A549 (cell line): ENCODE measurements at regions not wholly inside any gene's neighbourhood (a gene's known extent, or its start where the extent isn't known, plus 50 kb on each side); places are given as distances from the start of the nearest gene placed in this dataset.

Experiments used
- ATAC-seq, 2 experiments: fragments of 200-7000 bp in 1 of 2; fragments of >200 bp in 1 of 2; cut with Nextera tagmentation in 1 of 2; cut with Tn5 transposase in 1 of 2; 3 replicates each; pipeline versions ENCODE4 v1.8.0 to v1.9.1; 2018 to 2020; ENCODE audit warnings: mild to moderate bottlenecking in 1 of 2, moderate library complexity in 1 of 2
- CTCF ChIA-PET: fragments of 300-600 bp; sonication (Branson Sonifier 250); formaldehyde crosslinking; extraction: SDS; loops from one replicate; lab custom pipeline; 2021; ENCODE audit warnings: antibody characterized with exemption, inconsistent platforms; lab: Yijun Ruan, JAX
- POLR2A ChIA-PET: fragments of 350-600 bp; formaldehyde crosslinking; extraction: SDS; loops from one replicate; lab custom pipeline; 2021; ENCODE audit warnings: antibody characterized with exemption, inconsistent platforms; lab: Yijun Ruan, JAX
- DNase-seq, 2 experiments: peaks; one replicate each; pipeline versions ENCODE4 v3.0.0 to v3.0.0-alpha.2; 2011 to 2016; ENCODE audit warnings: low read depth in 1 of 2, low spot score in 1 of 2
- FAIRE-seq: peaks from 2 replicates; lab custom pipeline; 2011; peaks lifted over from hg19 to GRCh38; lab: Jason Lieb, UNC
- H3K27ac ChIP-seq, 2 experiments: fragments of >200 bp; sonication (Bioruptor Twin); formaldehyde crosslinking; 3 replicates each; pipeline ENCODE4 v1.5.1; 2016 to 2017
- H3K4me1 ChIP-seq: fragments of >200 bp; sonication (Bioruptor Twin); formaldehyde crosslinking; 3 replicates; pipeline ENCODE4 v1.6.1; 2016
- H3K4me2 ChIP-seq: fragments of >200 bp; sonication (Bioruptor Twin); formaldehyde crosslinking; 3 replicates; pipeline ENCODE4 v1.6.1; 2016
- H3K4me3 ChIP-seq: fragments of >200 bp; sonication (Bioruptor Twin); formaldehyde crosslinking; 3 replicates; pipeline ENCODE4 v1.5.1; 2016
- H3K9me3 ChIP-seq: fragments of >200 bp; sonication (Bioruptor Twin); formaldehyde crosslinking; 3 replicates; pipeline ENCODE4 v1.6.1; 2016
- BCL3 ChIP-seq: fragments of >200 bp; sonication (Bioruptor Twin); formaldehyde crosslinking; IDR thresholded peaks from 3 replicates; pipeline ENCODE4 v1.6.1; 2016
- CBX8 ChIP-seq: fragments of 200-600 bp; sonication (generic); IDR thresholded peaks from 2 replicates; pipeline ENCODE4 v1.6.1; 2016
- ELK1 ChIP-seq: fragments of 150-350 bp; IDR thresholded peaks from 2 replicates; pipeline ENCODE4 v1.6.1; 2014; ENCODE audit warnings: low read depth, mild to moderate bottlenecking, low read length
- EP300 ChIP-seq, 2 experiments: fragments of >200 bp; sonication (Bioruptor Twin); formaldehyde crosslinking; IDR thresholded peaks; 2 replicates in 1 of 2; 3 replicates in 1 of 2; pipeline ENCODE4 v1.6.1; 2016 to 2017
- ESRRA ChIP-seq: fragments of 150-350 bp; IDR thresholded peaks from 2 replicates; pipeline ENCODE4 v1.6.1; 2014; ENCODE audit warnings: mild to moderate bottlenecking, low read length, borderline replicate concordance
- FOSL2 ChIP-seq, 2 experiments: fragments of 450-650 bp in 1 of 2; fragments of >200 bp in 1 of 2; sonication (Bioruptor Twin) in 1 of 2; formaldehyde crosslinking; IDR thresholded peaks; 2 replicates each; pipeline versions ENCODE4 v1.5.0 to v1.6.1; 2016 to 2020; ENCODE audit warnings: mild to moderate bottlenecking in 1 of 2, moderate library complexity in 1 of 2
- FOXS1 ChIP-seq: fragments of 250-450 bp; sonication (Bioruptor Pico); IDR thresholded peaks from 2 replicates; pipeline ENCODE4 v1.5.0; 2020; ENCODE audit warnings: mild to moderate bottlenecking, moderate library complexity
- HEYL ChIP-seq: fragments of 250-450 bp; sonication (Bioruptor Pico); IDR thresholded peaks from 2 replicates; pipeline ENCODE4 v1.8.0; 2021; ENCODE audit warnings: mild to moderate bottlenecking, moderate library complexity
- HOXB5 ChIP-seq: fragments of 250-450 bp; sonication (Bioruptor Pico); IDR thresholded peaks from 2 replicates; pipeline ENCODE4 v1.5.0; 2020; ENCODE audit warnings: mild to moderate bottlenecking, moderate library complexity
- JUNB ChIP-seq: fragments of >200 bp; sonication (Bioruptor Twin); formaldehyde crosslinking; IDR thresholded peaks from 2 replicates; pipeline ENCODE4 v1.6.1; 2016
- KDM1A ChIP-seq: fragments of 200-600 bp; sonication (generic); IDR thresholded peaks from 2 replicates; pipeline ENCODE4 v1.6.1; 2016; ENCODE audit warnings: low read depth, mild to moderate bottlenecking
- KDM5A ChIP-seq: fragments of 200-600 bp; sonication (generic); IDR thresholded peaks from 2 replicates; pipeline ENCODE4 v1.6.1; 2016; ENCODE audit warnings: antibody characterized with exemption, mild to moderate bottlenecking
- MAZ ChIP-seq: fragments of 150-350 bp; IDR thresholded peaks from 2 replicates; pipeline ENCODE4 v1.6.1; 2014; ENCODE audit warnings: antibody characterized with exemption, low read depth, low read length, borderline replicate concordance
- NR3C1 ChIP-seq: fragments of >200 bp; sonication (Bioruptor Twin); formaldehyde crosslinking; IDR thresholded peaks from 3 replicates; pipeline ENCODE4 v1.6.1; 2017
- POLR2AphosphoS2 ChIP-seq: conservative IDR thresholded peaks from 2 replicates; pipeline ENCODE4 v1.6.1; 2012; ENCODE audit warnings: low read length, improper control_type of control experiment, inconsistent platforms
- RARB ChIP-seq: fragments of 250-450 bp; sonication (Bioruptor Pico); IDR thresholded peaks from 2 replicates; pipeline ENCODE4 v1.8.0; 2021; ENCODE audit warnings: mild to moderate bottlenecking, moderate library complexity
- SREBF2 ChIP-seq: fragments of 450-650 bp; IDR thresholded peaks from 2 replicates; pipeline ENCODE4 v1.6.1; 2014; ENCODE audit warnings: mild to moderate bottlenecking, moderate library complexity
- TP53 ChIP-seq: fragments of 250-450 bp; sonication (Bioruptor Pico); IDR thresholded peaks from 2 replicates; pipeline ENCODE4 v1.5.0; 2021; ENCODE audit warnings: mild to moderate bottlenecking, moderate library complexity
- ZFP36 ChIP-seq: fragments of 450-650 bp; IDR thresholded peaks from 2 replicates; pipeline ENCODE4 v1.6.1; 2014; ENCODE audit warnings: borderline replicate concordance; ENCODE audit not compliant: partially characterized antibody
- WGBS: methylation state at CpG from one replicate; pipeline ENCODE4 v1.1.6; 2017; ENCODE audit errors: missing lambda C conversion rate; 5-methylcytosine and 5-hydroxymethylcytosine counted together
- TF ChIP-seq, protein P1 (sequence below): IDR thresholded peaks from 2 replicates; pipeline ENCODE4 v1.6.1; 2012; ENCODE audit warnings: low read depth, borderline replicate concordance
- TF ChIP-seq, protein P2 (sequence below): fragments of >200 bp; sonication (Bioruptor Twin); formaldehyde crosslinking; IDR thresholded peaks from 2 replicates; pipeline ENCODE4 v1.6.1; 2016
- TF ChIP-seq, protein P3 (sequence below): IDR thresholded peaks from 2 replicates; pipeline ENCODE4 v1.6.1; 2012

DNA sequence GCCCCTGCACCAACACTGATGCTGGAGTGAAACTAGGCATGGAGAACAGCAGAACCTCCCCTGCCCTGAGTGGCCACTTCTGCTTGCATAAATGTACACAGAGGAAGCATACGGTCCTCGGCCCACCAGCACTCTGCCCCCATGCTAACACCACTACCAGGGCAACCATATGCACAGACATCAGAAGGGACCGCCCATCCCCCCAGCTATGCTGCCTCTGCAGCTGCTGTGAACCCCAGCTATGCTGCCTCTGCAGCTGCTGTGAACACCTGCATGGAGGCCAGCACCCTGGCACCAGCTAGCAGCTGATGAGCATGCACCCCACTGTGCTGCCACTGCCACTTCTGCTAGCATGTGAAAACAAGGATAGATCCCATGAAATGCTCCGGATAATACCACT is 250.3 kb downstream of the TUSC1 start (continued):
- no peak for TF ChIP-seq ELK1
- TF ChIP-seq, protein P1, sequence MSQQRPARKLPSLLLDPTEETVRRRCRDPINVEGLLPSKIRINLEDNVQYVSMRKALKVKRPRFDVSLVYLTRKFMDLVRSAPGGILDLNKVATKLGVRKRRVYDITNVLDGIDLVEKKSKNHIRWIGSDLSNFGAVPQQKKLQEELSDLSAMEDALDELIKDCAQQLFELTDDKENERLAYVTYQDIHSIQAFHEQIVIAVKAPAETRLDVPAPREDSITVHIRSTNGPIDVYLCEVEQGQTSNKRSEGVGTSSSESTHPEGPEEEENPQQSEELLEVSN = no peak

DNA sequence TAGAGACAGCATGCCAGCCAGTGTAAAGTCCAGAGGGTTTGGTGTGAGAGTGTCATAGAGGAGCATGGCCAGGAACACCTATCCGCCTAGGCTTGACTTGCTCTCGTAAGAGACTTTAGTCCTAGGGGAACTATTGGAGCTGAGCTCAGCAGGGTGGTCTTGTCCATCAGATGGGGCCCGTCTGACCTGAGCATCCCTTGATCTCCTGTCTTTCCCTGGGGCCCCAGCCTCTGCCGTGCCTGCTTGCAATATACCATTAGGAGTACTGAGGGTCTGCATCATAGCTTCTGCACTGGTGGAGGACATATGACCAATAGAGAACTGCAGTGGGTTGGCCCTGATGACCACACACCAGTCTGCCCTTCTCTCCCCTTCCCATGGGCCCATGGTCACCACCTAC is 251.0 kb downstream of the TUSC1 start:
- no peak for ATAC-seq
- WGBS = 4% methylated on average over 2 of the region's 4 CpGs

GRCh38 chr9:25421560-25421959 is 256.7 kb downstream of the TUSC1 start:
- no peak overlapping the region for H3K4me2 ChIP-seq
- no peaks in the 10 kb centered on the region for H3K9me3 ChIP-seq
- ATAC-seq (no peak), DNase-seq (no peak), FAIRE-seq (no peak)
- 0% methylated on average over 1 of the region's 1 CpG for WGBS
- H3K4me3 ChIP-seq = no peak overlapping the region
- POLR2A ChIA-PET = no interaction called here
- no peaks in the 10 kb centered on the region for H3K4me1 ChIP-seq
- CTCF ChIA-PET = no interaction called here
- H3K27ac ChIP-seq = no peak overlapping the region
- TF ChIP-seq HEYL (no peak), FOXS1 (CRISPR knock-in tag) (no peak), RARB (CRISPR knock-in tag) (no peak), CBX8 (no peak), TP53 (CRISPR knock-in tag) (no peak)
- TF ChIP-seq, protein P2, sequence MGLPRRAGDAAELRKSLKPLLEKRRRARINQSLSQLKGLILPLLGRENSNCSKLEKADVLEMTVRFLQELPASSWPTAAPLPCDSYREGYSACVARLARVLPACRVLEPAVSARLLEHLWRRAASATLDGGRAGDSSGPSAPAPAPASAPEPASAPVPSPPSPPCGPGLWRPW = no peak

More for the DNA sequence above, 251.0 kb downstream of the TUSC1 start:
- TF ChIP-seq JUNB = no peak
- no peak for TF ChIP-seq MAZ
- no peak for TF ChIP-seq ESRRA
- no peak for TF ChIP-seq EP300 (IDR thresholded peaks at IDR 0.05)
- TF ChIP-seq, protein P3, sequence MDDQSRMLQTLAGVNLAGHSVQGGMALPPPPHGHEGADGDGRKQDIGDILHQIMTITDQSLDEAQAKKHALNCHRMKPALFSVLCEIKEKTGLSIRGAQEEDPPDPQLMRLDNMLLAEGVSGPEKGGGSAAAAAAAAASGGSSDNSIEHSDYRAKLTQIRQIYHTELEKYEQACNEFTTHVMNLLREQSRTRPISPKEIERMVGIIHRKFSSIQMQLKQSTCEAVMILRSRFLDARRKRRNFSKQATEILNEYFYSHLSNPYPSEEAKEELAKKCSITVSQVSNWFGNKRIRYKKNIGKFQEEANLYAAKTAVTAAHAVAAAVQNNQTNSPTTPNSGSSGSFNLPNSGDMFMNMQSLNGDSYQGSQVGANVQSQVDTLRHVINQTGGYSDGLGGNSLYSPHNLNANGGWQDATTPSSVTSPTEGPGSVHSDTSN = no peak
- no peak for TF ChIP-seq POLR2AphosphoS2
- no peak for TF ChIP-seq FOSL2 (IDR thresholded peaks at IDR 0.05)
- no peak for TF ChIP-seq FOSL2 (CRISPR knock-in tag; IDR thresholded peaks at IDR 0.05)
- TF ChIP-seq KDM5A = no peak
- TF ChIP-seq HOXB5 (CRISPR knock-in tag) = no peak
- no peak for TF ChIP-seq NR3C1
- TF ChIP-seq BCL3 = no peak
- no peak for TF ChIP-seq ZFP36
- TF ChIP-seq SREBF2 = no peak
- TF ChIP-seq KDM1A = no peak
- FAIRE-seq (no peak), DNase-seq (no peak)
- no peak overlapping the region for H3K4me2 ChIP-seq
- no peak overlapping the region for H3K27ac ChIP-seq
- no peaks in the 10 kb centered on the region for H3K4me1 ChIP-seq
- CTCF ChIA-PET = no interaction called here
- POLR2A ChIA-PET = no interaction called here
- no peak overlapping the region for H3K4me3 ChIP-seq
- 0 out of 3 replicates have a peak, but pooled peaks cover 2% of the 10 kb centered on the region for H3K9me3 ChIP-seq
